NCI-H1105 (cell line): ENCODE measurements at regions not wholly inside any gene's neighbourhood (a gene's known extent, or its start where the extent isn't known, plus 50 kb on each side); places are given as distances from the start of the nearest gene placed in this dataset.

Experiments
- DNase-seq: peaks from one replicate; lab custom pipeline; 2025; lab: John Stamatoyannopoulos, UW

DNA sequence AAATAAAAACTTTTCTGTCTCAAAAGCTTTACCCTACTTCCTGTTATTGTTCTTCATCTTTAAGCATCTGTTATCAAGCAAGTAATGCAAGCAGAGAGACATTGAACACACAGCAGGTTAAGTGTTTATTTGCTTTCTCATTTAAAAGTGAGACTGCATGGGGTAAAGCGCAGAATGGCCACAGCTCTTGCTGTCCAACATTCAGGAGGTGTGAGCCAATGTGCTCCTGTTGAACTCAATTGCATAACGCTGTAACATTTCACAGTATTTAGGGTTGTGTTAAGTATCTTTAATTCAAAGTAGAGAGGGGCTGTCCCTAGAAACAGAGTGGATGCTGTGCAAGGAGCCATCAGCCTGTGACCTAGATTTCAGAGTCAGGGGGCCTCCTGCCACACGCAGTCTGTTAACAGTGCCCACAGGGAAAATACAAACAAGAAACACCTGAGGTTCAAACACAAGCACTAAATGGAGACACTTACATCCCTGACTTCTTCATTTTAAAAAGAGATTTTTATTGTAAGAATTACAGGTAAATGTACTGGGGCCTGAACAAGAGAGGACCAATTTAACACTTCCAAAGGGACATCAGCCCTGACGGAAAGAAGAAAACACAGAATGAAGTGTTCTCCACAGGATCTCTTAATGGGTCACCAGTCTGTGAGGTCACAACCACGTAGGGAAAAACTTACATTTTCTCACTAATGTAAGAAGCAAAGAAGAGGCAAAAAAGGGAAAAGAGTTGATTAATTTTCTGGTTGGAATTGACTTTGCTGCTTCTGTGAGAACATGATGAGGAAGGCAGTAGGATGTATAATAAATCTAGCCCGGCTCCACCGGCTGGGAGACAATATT, 815.1 kb downstream of the VGLL3 start:
- no peak for DNase-seq

DNA sequence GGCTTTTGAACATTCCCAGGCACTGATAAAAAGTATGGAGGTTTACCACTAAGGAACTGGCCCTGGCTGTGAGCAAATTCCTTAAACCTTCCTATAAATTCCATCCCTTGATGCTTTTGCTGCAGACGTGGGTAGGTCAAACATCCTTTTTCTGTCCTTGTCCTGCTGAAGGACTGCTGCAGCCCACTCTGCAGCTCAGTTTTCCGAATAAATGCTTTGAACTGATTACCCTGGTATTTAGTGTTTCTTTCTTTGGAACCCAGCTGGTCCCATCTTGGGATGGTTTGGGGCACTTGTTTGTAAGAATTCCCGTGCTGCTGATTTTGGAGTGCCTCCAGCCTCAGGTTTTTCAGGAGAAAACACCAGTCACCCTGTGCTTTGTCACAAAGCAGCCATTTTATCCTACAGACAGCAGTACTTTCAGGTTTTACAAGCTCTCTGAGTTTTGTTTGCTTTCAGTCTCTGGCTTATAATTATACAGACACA, 815.9 kb downstream of the VGLL3 start:
- no peak for DNase-seq

DNA sequence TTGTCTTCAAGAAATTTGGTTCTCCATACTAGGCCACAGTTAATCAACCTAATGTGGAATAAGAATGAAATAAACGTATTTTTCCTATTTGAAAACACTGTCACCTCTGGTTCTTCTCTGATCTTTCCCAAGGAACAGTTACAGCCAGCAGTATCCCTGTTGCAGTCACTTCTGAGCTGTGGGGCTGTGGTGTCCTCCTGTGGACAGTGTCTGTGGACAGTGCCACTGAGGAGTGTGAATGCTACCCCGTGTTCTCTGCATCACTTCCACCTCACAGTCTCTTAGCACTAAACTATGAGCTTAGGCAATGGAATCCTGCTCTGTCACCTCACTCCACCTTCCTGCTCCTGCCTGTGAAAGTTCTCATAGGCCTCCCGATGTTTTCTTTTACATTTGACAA, 817.5 kb downstream of the VGLL3 start:
- DNase-seq: no peak

DNA sequence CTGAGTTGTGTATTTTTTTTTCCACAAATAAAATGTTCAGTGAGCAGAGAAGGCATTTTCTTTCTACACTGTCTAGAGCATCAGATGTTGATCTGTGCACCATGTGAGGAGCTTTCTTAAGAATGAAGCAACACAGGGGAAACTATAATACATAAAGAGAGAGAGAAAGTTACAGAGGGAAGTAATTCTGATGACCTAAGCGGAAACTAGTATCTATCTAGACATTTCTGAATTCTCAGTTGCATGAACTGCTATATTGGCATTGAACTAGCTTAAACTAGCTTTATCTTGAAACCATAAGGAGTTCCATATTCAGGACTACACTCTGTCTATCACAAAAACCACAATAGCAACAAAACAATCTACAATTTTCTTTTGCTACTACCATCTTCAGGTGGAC, 822.4 kb downstream of the VGLL3 start:
- no peak for DNase-seq

DNA sequence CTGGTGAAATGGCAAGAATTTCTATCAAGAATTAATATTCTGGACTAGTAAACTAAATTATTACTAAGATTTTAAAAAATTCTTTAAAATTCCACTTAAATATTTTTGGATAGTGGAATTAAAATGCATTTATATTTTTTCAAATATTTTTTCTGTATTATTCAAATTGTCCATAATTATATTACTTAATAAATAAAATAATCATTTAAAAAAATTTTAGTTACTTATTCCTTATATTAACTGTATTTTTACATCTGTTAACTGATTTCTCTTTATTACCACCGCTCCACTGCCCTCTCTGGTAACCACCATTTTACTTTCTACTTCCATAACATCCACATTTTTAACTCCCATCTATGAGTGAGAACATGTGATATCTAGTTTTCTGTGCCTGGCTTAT, 828.4 kb downstream of the VGLL3 start:
- no peak for DNase-seq

DNA sequence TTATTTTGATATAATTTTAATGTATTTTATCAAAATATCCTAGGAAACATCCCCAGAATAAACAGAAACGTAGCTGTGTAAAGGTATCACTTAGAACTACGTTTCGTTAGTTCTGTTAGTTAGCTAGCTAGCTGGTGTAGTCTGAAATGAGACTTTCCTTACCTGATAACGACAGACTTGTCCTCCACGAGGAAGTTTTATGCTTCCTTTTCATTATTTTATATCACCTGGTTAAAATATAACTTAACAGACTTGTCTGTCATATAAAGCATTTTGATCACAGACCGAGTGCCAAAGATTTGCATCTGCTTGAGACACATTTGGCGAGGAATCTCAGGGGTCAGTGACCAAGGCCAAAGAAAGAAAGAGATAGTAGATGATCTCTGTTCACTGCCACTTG, 829.5 kb downstream of the VGLL3 start:
- DNase-seq: no peak

DNA sequence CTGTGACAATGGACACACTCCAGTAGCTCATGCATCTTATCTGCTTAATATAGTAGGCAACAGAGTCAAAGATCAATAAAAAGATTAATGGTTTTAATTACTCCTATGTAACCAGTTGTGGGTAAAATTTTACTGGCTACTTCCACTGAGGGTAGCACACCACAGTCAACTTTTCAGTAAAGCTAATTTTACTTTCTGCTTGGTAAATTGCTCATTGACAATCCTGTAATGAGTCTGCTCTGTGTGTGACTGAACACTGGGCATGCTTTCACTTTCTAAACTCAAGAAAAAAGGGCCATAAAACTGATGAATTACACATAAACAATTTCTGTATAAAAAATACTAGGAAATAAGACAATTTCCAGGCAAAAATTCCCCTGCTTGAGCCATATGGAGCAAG, 838.3 kb downstream of the VGLL3 start:
- DNase-seq: no peak

DNA sequence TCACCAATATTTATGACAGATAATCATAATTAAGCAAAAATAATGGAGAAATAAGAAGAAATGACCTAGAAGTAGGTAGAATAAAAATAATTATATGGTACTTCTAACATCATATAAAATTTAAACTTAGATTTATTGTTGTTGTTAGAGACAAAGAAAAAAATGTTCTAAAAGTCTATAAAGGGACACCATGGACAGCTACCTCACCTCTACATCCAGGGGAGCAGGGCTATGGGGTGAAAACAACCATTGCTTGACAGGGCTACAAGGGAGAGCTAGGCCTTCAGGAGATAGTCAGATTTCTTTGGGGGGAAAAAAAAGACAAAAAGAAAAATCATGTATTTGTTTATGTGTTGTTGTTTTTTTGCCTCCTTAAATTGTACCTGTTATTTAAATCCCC, 841.9 kb downstream of the VGLL3 start:
- DNase-seq: no peak

DNA sequence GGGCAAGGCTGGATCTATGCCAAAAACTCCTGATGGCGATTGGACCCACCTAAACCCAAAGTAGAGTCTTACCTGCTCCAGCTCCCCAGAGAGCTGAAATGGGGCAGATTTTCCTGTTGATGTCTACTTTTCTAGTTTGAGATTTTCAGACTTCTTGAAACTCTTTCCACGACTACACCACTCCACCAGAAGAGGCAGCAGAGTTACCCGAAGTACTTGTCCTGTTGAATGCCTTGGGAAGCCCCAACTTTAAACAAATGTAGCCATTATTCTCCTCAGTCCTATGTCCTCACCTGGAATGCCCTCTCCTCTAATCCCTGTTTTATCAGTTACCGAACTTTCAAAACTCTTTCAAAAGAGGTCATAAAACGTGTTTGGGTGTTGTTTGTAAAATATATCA, 843.8 kb downstream of the VGLL3 start:
- DNase-seq: no peak

DNA sequence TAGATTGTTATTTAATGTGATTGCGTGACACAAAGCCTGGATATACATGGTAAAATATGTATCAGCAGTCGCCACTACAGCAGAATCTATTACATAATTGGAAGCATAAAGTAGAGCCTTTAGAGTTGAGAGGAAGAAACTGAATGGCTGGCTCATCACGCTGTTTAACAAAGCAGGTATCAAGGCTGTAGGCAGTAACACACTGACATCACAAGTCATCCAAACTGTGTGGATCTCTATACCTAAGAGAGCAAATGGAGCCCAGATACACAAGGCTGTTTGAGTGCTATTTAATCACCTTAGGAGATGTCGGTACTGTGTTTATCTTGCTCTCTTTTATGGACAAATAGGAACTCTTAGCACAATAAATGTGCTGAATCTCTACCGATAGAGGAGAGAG, 864.4 kb downstream of the VGLL3 start:
- no peak for DNase-seq
